ENCODE measurements at regions not wholly inside any gene's neighbourhood (a gene's known extent, or its start where the extent isn't known, plus 50 kb on each side); places are given as distances from the start of the nearest gene placed in this dataset.
A peak's percentile ranks its signal among the peaks of the same experiment; 100 is the strongest.

GRCh38 chr5:87769157-87769556, 356.4 kb upstream of the CCNH start:
- no peak for TF ChIP-seq CTCF (IDR thresholded peaks at IDR 0.05; ENCODE audit: insufficient read depth, missing control alignments)
- FAIRE-seq (no peak), DNase-seq (ENCODE audit: insufficient read length, low spot score) (no peak)

GRCh38 chr5:87768190-87768589, 355.5 kb upstream of the CCNH start:
- DNase-seq (ENCODE audit: insufficient read length, low spot score) (no peak), FAIRE-seq (no peak)
- TF ChIP-seq CTCF (IDR thresholded peaks at IDR 0.05; ENCODE audit: insufficient read depth, missing control alignments), result no peak

- FAIRE-seq (no peak), DNase-seq (ENCODE audit: insufficient read length, low spot score) (no peak)
- TF ChIP-seq CTCF (IDR thresholded peaks at IDR 0.05; ENCODE audit: insufficient read depth, missing control alignments), result no peak
Observed at GRCh38 chr5:87765009-87765408, 352.3 kb upstream of the CCNH start.

GRCh38 chr5:87762631-87763030, 349.9 kb upstream of the CCNH start:
- no peak for TF ChIP-seq CTCF (IDR thresholded peaks at IDR 0.05; ENCODE audit: insufficient read depth, missing control alignments)

GRCh38 chr5:87756951-87757350, 344.2 kb upstream of the CCNH start:
- TF ChIP-seq CTCF (IDR thresholded peaks at IDR 0.05; ENCODE audit: insufficient read depth, missing control alignments), result no peak
- FAIRE-seq (no peak), DNase-seq (ENCODE audit: insufficient read length, low spot score) (no peak)

More at GRCh38 chr5:87762631-87763030, 349.9 kb upstream of the CCNH start:
- FAIRE-seq (no peak), DNase-seq (ENCODE audit: insufficient read length, low spot score) (no peak)

GRCh38 chr5:87755360-87755759, 342.6 kb upstream of the CCNH start:
- DNase-seq (ENCODE audit: insufficient read length, low spot score) (no peak), FAIRE-seq (peak; percentile 6)
- no peak for TF ChIP-seq CTCF (IDR thresholded peaks at IDR 0.05; ENCODE audit: insufficient read depth, missing control alignments)

- no peak for DNase-seq (ENCODE audit: insufficient read length, low spot score)
- no peak for TF ChIP-seq CTCF (IDR thresholded peaks at IDR 0.05; ENCODE audit: insufficient read depth, missing control alignments)
Observed at GRCh38 chr5:87754009-87754757, 341.5 kb upstream of the CCNH start.

More at GRCh38 chr5:87754009-87754757, 341.5 kb upstream of the CCNH start:
- FAIRE-seq, result peak; percentile 38

Measured in D721Med (cell line).